Activated naive CD8-positive, alpha-beta T cell treated with anti-CD3 and anti-CD28 coated beads for 36 hours (primary cell): ENCODE measurements at regions not wholly inside any gene's neighbourhood (a gene's known extent, or its start where the extent isn't known, plus 50 kb on each side); places are given as distances from the start of the nearest gene placed in this dataset.
"Not testable (repeated sequence)": the region's sequence is repeated elsewhere in the genome, so short reads cannot be mapped to it uniquely, and the experiment has no call there.

Experiments
- DNase-seq: peaks from one replicate; pipeline ENCODE4 v3.0.0; 2021
- H3K27ac Mint-ChIP-seq: one replicate; pipeline ENCODE4 v1.8.0; 2022; ENCODE audit warnings: mild to moderate bottlenecking, moderate library complexity, mixed read lengths
- H3K27me3 Mint-ChIP-seq: one replicate; pipeline ENCODE4 v1.8.0; 2022; ENCODE audit warnings: mild to moderate bottlenecking, mixed read lengths
- H3K36me3 Mint-ChIP-seq: one replicate; pipeline ENCODE4 v1.8.0; 2021; ENCODE audit warnings: mild to moderate bottlenecking, mixed read lengths
- H3K4me1 Mint-ChIP-seq: one replicate; pipeline ENCODE4 v1.8.0; 2021; ENCODE audit warnings: mixed read lengths
- H3K4me3 Mint-ChIP-seq: one replicate; pipeline ENCODE4 v1.8.0; 2022; ENCODE audit warnings: mild to moderate bottlenecking, moderate library complexity, mixed read lengths
- H3K9me3 Mint-ChIP-seq: one replicate; pipeline ENCODE4 v1.8.0; 2022; ENCODE audit warnings: mixed read lengths

GRCh38 chr10:6802759-6803426, 222.8 kb upstream of the PRKCQ start:
- H3K27ac Mint-ChIP-seq: no peak overlapping the region
- no peaks in the 10 kb centered on the region for H3K36me3 Mint-ChIP-seq
- peaks cover 6% of the 10 kb centered on the region for H3K4me1 Mint-ChIP-seq
- H3K9me3 Mint-ChIP-seq: peaks cover 2% of the 10 kb centered on the region
- H3K4me3 Mint-ChIP-seq: no peak overlapping the region
- peaks cover 5% of the 10 kb centered on the region for H3K27me3 Mint-ChIP-seq
- no peak for DNase-seq

GRCh38 chr10:6796231-6796630, 216.2 kb upstream of the PRKCQ start:
- DNase-seq: no peak
- no peaks in the 10 kb centered on the region for H3K4me1 Mint-ChIP-seq
- no peaks in the 10 kb centered on the region for H3K36me3 Mint-ChIP-seq
- H3K9me3 Mint-ChIP-seq: no peaks in the 10 kb centered on the region
- no peaks in the 10 kb centered on the region for H3K27me3 Mint-ChIP-seq
- H3K27ac Mint-ChIP-seq: no peak overlapping the region
- no peak overlapping the region for H3K4me3 Mint-ChIP-seq

GRCh38 chr10:6795541-6795940, 215.5 kb upstream of the PRKCQ start:
- H3K4me3 Mint-ChIP-seq: no peak overlapping the region
- no peaks in the 10 kb centered on the region for H3K9me3 Mint-ChIP-seq

GRCh38 chr10:6794841-6795240, 214.8 kb upstream of the PRKCQ start:
- not testable (repeated sequence) for H3K9me3 Mint-ChIP-seq, DNase-seq, H3K27ac Mint-ChIP-seq, H3K4me3 Mint-ChIP-seq, H3K27me3 Mint-ChIP-seq, H3K36me3 Mint-ChIP-seq, H3K4me1 Mint-ChIP-seq

More at GRCh38 chr10:6795541-6795940, 215.5 kb upstream of the PRKCQ start:
- H3K27me3 Mint-ChIP-seq: no peaks in the 10 kb centered on the region
- H3K4me1 Mint-ChIP-seq: no peaks in the 10 kb centered on the region
- H3K36me3 Mint-ChIP-seq: no peaks in the 10 kb centered on the region
- no peak overlapping the region for H3K27ac Mint-ChIP-seq
- DNase-seq: no peak

GRCh38 chr10:6794441-6794840, 214.4 kb upstream of the PRKCQ start:
- H3K9me3 Mint-ChIP-seq: no peaks in the 10 kb centered on the region
- no peaks in the 10 kb centered on the region for H3K4me1 Mint-ChIP-seq
- DNase-seq: no peak
- H3K36me3 Mint-ChIP-seq: no peaks in the 10 kb centered on the region
- no peak overlapping the region for H3K27ac Mint-ChIP-seq
- no peak overlapping the region for H3K4me3 Mint-ChIP-seq
- H3K27me3 Mint-ChIP-seq: no peaks in the 10 kb centered on the region

- Mint-ChIP-seq H3K4me1 (no peaks in the 10 kb centered on the region), H3K36me3 (no peaks in the 10 kb centered on the region), H3K27ac (no peak overlapping the region), H3K27me3 (peaks cover 3% of the 10 kb centered on the region), H3K4me3 (no peak overlapping the region), H3K9me3 (no peaks in the 10 kb centered on the region)
- DNase-seq: no peak
Measured at GRCh38 chr10:6788731-6789130, 208.7 kb upstream of the PRKCQ start.

- no peak overlapping the region for H3K4me3 Mint-ChIP-seq
- DNase-seq: no peak
- no peaks in the 10 kb centered on the region for H3K9me3 Mint-ChIP-seq
- H3K27ac Mint-ChIP-seq: no peak overlapping the region
- H3K27me3 Mint-ChIP-seq: peaks cover 5% of the 10 kb centered on the region
- H3K36me3 Mint-ChIP-seq: no peaks in the 10 kb centered on the region
- no peaks in the 10 kb centered on the region for H3K4me1 Mint-ChIP-seq
Measured at GRCh38 chr10:6788231-6788630, 208.2 kb upstream of the PRKCQ start.

GRCh38 chr10:6787718-6788117, 207.6 kb upstream of the PRKCQ start:
- Mint-ChIP-seq H3K9me3 (no peaks in the 10 kb centered on the region), H3K36me3 (no peaks in the 10 kb centered on the region)

GRCh38 chr10:6787091-6787490, 207.0 kb upstream of the PRKCQ start:
- H3K27ac Mint-ChIP-seq: no peak overlapping the region
- H3K4me3 Mint-ChIP-seq: no peak overlapping the region
- no peaks in the 10 kb centered on the region for H3K9me3 Mint-ChIP-seq
- no peaks in the 10 kb centered on the region for H3K4me1 Mint-ChIP-seq
- no peak for DNase-seq
- no peaks in the 10 kb centered on the region for H3K36me3 Mint-ChIP-seq
- H3K27me3 Mint-ChIP-seq: peaks cover 10% of the 10 kb centered on the region

More at GRCh38 chr10:6787718-6788117, 207.6 kb upstream of the PRKCQ start:
- H3K4me3 Mint-ChIP-seq: no peak overlapping the region
- H3K4me1 Mint-ChIP-seq: no peaks in the 10 kb centered on the region
- no peak overlapping the region for H3K27ac Mint-ChIP-seq
- peaks cover 10% of the 10 kb centered on the region for H3K27me3 Mint-ChIP-seq
- DNase-seq: no peak

GRCh38 chr10:6786579-6787031, 206.5 kb upstream of the PRKCQ start:
- Mint-ChIP-seq H3K27me3 (peaks cover 10% of the 10 kb centered on the region), H3K4me3 (no peak overlapping the region), H3K36me3 (no peaks in the 10 kb centered on the region), H3K4me1 (no peaks in the 10 kb centered on the region), H3K9me3 (no peaks in the 10 kb centered on the region), H3K27ac (no peak overlapping the region)
- DNase-seq: no peak

- not testable (repeated sequence) for H3K9me3 Mint-ChIP-seq, H3K36me3 Mint-ChIP-seq
- peaks cover 18% of the 10 kb centered on the region for H3K27me3 Mint-ChIP-seq
Measured at GRCh38 chr10:6784429-6784828, 204.4 kb upstream of the PRKCQ start.

GRCh38 chr10:6783471-6783870, 203.4 kb upstream of the PRKCQ start:
- no peak overlapping the region for H3K27ac Mint-ChIP-seq
- H3K9me3 Mint-ChIP-seq: no peaks in the 10 kb centered on the region
- no peak overlapping the region for H3K4me3 Mint-ChIP-seq
- no peak for DNase-seq
- no peaks in the 10 kb centered on the region for H3K4me1 Mint-ChIP-seq
- peaks cover 20% of the 10 kb centered on the region for H3K27me3 Mint-ChIP-seq
- H3K36me3 Mint-ChIP-seq: no peaks in the 10 kb centered on the region

More at GRCh38 chr10:6784429-6784828, 204.4 kb upstream of the PRKCQ start:
- H3K4me3 Mint-ChIP-seq, DNase-seq, H3K27ac Mint-ChIP-seq, H3K4me1 Mint-ChIP-seq: not testable (repeated sequence)

GRCh38 chr10:6782378-6782777, 202.3 kb upstream of the PRKCQ start:
- H3K4me3 Mint-ChIP-seq: no peak overlapping the region
- no peak for DNase-seq
- peaks cover 23% of the 10 kb centered on the region for H3K27me3 Mint-ChIP-seq
- no peaks in the 10 kb centered on the region for H3K36me3 Mint-ChIP-seq
- no peaks in the 10 kb centered on the region for H3K9me3 Mint-ChIP-seq
- H3K4me1 Mint-ChIP-seq: no peaks in the 10 kb centered on the region
- no peak overlapping the region for H3K27ac Mint-ChIP-seq

- no peak overlapping the region for H3K4me3 Mint-ChIP-seq
- H3K27me3 Mint-ChIP-seq: peaks cover 23% of the 10 kb centered on the region
- no peak overlapping the region for H3K27ac Mint-ChIP-seq
- no peaks in the 10 kb centered on the region for H3K9me3 Mint-ChIP-seq
- H3K36me3 Mint-ChIP-seq: no peaks in the 10 kb centered on the region
- H3K4me1 Mint-ChIP-seq: no peaks in the 10 kb centered on the region
- DNase-seq: no peak
Measured at GRCh38 chr10:6781133-6781770, 201.2 kb upstream of the PRKCQ start.

GRCh38 chr10:6780008-6780677, 200.1 kb upstream of the PRKCQ start:
- H3K36me3 Mint-ChIP-seq: no peaks in the 10 kb centered on the region
- H3K27ac Mint-ChIP-seq: no peak overlapping the region
- peaks cover 26% of the 10 kb centered on the region for H3K27me3 Mint-ChIP-seq
- no peaks in the 10 kb centered on the region for H3K9me3 Mint-ChIP-seq
- H3K4me3 Mint-ChIP-seq: no peak overlapping the region
- no peak for DNase-seq
- H3K4me1 Mint-ChIP-seq: no peaks in the 10 kb centered on the region
